Renal cortical epithelial cell (primary cell): ENCODE measurements at regions not wholly inside any gene's neighbourhood (a gene's known extent, or its start where the extent isn't known, plus 50 kb on each side); places are given as distances from the start of the nearest gene placed in this dataset.
A peak's percentile ranks its signal among the peaks of the same experiment; 100 is the strongest.
"Not testable (repeated sequence)": the region's sequence is repeated elsewhere in the genome, so short reads cannot be mapped to it uniquely, and the experiment has no call there.

Experiments used
- DNase-seq: peaks from one replicate; pipeline ENCODE4 v3.0.0-alpha.2; 2011; ENCODE audit warnings: low read depth

DNA sequence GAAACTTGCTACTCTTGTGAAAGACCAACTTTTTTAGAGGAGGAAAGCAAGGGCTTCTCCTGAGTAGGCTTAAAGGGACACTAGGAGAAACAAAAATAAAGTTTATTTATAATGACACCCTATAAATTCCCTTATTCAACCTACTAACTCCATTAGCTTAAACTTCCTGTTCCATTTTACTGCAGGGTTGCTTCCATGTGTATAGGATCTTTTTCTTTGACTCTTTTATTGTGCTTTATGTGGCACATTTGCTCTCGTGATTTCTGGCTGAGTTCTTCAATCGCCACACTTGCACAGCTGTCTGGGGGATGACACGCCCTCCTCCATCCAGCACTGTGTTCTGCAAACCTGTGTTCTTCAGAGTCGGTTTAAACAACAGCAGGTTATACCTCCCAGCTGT lies 225.7 kb upstream of the NPVF start:
- no peak for DNase-seq

DNA sequence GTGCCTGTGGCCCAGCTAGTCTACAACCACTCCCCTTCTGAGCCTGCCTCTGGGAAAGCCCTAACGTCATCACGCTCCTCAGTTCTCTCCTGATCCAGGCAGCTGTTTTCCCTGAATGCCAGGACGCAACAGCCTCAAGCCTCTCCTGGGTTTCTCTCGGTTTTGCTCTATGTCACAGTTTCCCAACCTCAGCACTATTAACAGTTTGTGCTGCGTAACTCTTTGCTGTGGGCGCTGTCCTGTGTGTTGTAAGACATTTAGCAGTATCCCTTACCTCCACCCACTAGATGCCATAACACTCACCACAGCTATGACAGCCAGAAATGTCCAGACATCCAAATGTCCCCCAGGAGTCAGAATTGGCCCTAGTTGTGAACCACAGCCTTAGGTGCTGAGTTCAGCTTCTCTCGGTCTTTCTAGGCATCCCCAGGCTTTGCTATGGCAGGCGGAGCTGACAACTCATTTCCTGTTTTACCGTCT lies 226.3 kb upstream of the NPVF start:
- no peak for DNase-seq

DNA sequence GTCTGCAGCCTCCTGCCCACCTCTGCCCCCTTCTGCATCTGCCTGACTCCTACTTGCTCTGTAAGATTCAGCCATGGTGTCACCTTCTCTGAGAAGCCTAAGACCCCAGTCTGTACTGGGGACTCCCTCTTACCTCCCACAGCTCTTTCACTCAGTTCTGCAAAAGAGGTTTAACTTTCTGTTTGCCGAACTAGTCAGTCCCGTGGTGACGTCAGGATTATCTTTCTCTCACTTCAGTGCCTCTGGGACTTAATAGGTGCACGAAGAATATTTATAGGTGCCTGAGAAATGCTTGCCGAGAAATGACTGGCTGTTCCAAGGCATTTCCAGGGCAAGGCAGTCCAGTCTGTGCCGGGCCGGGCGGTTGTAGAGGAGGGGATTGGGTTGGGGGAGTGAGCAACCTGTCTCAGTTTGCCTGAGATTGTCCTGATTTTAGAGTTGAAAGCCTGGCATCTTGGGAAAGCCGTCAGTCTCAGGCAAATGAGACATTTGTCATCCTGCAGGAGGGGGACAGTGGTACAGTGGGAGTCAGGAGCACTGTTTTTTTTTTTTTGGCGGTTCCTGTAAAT lies 227.5 kb upstream of the NPVF start:
- DNase-seq, result peak; percentile 7

DNA sequence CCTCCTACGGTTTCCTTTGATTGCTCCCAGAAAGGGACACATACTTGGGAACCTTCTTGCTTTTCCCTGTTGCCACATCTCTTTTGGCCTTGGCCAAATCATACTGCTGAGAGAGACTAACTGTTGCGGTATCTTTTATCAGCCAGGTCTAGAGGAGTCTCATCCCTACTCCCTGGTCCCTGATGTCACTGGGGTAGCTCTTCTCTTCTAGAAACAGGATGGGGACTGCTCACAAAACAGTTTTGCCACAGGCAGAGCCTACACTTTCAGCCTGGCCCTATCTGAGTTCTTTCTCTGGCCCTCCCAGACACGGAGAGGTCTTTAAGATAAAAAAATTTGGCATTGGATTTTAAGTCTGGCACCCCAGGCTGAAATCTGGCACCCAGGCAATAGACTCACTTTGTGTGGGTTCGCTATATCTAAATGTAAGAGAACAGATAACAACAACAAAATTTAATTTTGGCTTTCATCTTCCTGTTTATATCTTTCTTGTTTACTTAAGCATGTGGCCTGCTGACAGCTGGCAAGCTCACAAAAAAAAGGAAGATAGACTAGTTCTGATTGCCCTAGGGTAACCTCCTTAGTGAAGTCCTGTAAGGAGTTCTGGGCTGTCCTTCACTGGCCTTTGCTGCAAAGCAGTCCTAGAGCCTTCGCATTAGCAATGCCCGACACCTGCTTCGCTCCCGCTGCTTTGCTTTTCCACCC lies 228.3 kb upstream of the NPVF start:
- DNase-seq, result no peak

DNA sequence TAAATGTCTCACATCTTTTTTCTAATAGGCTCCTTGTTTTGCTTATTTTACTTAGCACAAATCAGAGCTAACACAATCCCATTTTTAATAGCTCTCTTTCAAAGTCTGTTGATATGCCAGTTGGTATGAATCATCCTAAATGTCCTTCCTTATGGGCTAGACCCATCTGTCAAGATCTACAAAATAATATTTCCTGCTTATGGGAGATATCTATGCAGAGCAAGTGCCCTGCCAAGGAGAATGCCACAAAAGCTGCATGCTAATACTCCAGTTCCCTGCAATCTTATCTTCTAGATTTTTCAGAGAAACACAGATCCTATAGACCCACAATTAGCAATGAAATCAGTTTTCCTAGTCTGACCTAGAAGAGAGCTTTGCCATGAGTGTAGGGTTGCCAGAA lies 230.8 kb upstream of the NPVF start:
- no peak for DNase-seq

DNA sequence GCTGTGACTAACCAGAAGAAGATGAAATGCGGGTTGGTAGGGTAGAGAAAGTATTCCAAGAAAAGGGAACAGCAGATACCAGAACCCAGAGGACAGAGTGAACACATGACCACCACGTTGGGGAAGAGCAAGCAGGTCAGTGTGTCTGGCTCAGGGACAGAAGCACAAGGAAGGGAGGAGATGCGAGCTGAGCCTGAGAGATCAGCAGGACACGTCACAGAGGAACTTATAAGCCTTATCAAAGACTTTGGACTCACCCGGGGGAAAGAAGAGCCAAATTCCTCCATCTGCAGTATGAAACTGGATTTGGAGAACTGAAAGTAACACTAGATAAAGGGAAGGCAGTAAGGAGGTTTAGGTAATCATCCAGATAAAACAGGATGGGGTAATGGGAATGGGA lies 232.1 kb upstream of the NPVF start:
- no peak for DNase-seq

DNA sequence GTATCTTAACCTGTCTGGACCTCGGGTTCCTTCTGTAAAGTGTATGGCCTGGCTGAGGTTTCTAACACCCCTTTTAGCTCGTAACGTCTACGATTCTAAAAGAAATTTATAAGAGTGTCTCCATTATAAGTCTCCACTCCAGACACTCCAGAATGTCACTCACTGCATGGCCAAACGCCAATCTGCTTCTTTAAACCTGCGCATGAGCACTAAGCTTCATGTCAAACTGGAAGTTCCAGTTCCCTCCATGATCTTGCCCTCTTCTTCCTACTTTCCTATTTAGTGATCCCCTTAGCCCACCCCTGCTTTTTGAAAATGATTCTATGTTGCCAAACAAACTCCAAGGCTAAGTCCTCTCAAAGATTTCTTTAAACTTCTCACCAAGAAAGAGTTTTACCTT lies 241.4 kb upstream of the NPVF start:
- no peak for DNase-seq

DNA sequence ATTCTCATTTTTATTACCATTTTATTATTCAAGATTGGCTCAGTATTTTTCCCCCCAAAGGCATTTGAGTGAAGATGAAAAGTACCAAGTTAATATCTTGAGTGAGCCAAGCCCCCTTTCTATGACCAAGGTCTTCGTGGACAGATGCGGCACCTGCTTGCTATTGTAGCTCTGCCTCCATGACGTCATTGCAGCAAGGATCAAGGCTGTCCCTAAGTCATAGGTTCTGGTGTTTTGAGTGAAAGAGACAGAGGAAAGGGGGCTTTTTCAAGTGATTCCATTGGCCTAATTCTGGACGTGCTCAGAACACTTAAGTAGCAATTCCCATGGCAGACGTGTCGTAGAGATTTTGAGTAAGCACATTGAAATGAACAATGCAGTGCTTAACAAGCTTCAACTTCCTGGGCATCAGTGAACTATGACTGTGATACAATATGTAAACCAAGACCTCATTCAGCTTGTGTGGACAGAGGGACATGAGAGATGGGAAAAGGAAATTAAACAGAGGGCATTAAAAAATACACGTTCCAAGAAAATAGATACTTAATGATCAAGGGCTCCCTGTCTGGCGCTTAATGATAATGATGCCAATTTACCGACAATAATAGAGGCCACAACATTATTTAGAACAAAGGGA lies 248.7 kb upstream of the NPVF start:
- DNase-seq, result no peak

DNA sequence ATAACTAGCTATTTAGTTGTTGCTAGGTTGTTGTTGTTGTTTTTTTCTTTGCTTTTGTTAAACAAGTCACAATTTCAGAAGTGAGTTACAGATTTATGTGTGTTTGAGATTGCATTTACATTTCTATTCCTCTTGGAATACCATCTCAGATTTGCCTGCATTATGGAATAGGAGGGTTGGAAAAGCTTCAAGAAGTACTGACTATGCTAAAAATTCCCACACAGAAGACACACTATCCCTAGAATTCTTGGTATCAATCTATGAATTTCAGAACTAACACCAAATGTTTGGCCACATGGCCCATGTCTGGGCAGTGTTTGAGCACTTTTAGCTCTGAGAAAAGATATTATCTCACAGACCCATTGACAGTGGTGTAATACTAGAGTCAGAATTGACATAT lies 249.9 kb upstream of the NPVF start:
- not testable (repeated sequence) for DNase-seq

DNA sequence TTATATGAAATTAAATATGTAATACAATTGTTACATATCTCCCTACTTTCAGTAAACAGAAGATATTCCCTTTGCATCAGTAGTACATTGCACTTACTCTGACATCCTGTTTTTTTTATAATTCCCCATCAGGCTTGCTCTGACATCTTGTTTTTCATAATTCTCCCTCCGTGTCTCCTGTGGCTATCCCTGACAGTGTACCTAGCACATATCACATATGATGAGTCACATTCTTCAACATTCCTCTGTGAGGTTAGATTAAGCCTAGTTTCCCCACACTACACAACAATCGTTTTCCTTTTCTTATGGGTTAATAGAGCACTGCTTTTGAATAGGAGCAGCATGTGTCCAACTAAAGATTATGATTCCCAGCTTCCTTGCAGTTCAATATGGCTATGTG lies 250.6 kb upstream of the NPVF start:
- DNase-seq, result no peak

DNA sequence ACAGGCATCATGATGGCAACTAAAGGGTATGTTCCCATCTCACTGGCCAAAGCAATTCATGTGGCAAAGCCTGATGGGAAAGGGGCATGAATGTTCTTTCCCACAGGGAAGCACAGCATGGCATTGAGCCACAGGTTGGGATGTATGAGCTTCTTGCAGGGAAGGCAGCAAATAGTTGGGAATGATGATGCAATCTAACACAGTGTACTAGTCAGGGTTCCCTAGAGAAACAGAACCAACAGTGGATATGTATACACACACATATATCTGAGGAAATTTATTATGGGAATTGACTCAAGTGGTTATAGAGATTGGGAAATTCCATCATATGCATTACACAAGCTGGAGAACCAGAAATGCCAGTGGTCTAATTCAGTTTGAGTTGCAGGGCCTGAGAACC lies 253.6 kb upstream of the NPVF start:
- no peak for DNase-seq

DNA sequence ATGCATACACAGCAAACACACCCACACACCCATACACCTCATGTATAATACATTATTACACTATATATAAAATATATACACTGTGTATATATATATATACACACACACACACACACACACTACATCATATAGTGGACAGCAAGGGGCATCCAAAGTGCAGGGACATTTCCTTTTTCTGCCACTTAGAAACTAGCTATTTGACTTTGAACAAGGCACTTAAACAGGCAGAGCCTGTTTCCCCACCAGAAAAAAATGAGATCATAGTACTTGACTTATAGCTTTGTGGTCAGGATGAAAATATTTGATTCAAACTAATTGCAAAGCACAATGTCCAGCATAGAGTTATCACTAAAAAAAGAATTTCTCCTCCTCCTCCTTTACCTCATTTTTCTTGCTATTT lies 254.3 kb upstream of the NPVF start:
- no peak for DNase-seq

DNA sequence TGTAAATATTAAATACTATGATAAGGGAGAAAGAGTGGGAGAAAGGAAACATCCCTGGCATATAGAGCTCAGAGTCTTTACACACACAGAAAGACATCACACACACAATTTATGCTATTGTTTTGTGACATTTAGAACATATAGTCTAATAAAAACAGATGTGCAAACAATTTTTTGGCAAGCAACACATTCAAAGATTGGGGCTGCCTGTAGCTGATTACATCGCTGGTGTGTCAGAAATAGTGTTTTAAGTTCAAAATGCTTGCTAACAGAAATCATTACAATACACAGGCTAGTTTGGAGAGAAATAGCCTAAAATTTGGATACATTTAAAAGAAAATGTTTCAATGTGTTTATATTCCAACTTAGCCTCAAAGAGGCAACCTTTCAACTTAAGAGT lies 256.7 kb upstream of the NPVF start:
- no peak for DNase-seq

DNA sequence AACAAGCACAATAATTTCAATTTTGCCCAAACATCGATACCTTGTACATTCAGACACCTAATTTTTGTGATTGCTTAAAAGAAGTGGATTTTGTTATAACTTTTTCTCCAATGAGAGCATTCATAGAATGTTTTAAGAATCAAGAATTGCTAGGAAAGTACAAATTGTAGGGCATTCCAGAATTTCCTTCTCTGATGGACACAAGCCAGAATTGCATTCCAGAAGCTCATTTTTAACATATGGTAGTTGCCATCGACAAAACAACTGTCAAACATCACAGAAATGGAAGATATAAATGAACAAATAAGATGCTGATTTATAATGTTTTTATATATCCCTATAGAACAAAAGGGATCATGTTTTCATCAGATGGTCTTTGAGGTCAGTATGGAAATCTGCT lies 258.4 kb upstream of the NPVF start:
- DNase-seq, result no peak

DNA sequence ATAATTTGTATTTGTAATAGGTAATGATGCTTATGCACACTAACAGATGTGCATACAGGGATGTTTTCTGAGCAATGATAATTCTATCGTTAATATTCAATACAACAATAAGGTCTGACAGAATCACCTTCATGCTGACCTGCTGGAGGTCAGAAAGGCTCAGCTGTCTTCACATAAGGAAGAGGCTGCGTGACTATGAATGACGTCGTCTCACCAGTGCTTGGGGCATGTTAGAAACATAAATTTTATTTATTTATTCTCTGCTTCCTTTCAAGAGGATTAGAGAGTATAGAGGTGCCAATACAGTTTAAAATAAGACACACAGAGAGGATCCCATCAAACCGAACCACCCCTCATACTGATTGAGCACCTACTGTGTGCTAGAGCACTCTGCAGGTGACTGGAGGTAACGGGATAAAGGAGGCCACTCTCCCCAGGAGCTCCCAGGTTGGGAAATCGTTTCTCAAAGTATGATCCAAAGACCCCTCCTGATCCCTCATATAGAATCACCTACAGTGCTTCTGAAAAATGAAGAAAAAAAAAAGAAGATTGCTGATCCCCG lies 265.6 kb upstream of the NPVF start:
- DNase-seq, result no peak

DNA sequence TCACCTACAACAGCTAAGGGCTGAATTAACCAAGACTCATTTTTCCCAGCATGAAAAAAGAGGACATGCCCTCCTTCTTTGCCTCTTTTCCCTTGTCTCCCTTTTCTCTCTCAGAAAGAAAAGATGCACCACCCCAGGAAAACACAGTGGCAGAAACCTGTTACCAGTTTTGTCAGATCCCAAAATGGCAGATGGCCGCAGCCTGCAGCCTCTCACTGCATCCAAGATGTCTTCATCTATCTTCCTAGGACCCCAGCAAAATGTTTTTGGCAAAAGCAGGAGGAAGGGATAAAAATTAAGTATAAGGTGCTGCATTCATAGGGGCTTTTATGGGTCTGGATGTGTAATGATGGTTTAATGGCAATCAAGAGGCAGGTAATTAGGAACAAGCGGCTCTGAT lies 266.6 kb upstream of the NPVF start:
- no peak for DNase-seq

DNA sequence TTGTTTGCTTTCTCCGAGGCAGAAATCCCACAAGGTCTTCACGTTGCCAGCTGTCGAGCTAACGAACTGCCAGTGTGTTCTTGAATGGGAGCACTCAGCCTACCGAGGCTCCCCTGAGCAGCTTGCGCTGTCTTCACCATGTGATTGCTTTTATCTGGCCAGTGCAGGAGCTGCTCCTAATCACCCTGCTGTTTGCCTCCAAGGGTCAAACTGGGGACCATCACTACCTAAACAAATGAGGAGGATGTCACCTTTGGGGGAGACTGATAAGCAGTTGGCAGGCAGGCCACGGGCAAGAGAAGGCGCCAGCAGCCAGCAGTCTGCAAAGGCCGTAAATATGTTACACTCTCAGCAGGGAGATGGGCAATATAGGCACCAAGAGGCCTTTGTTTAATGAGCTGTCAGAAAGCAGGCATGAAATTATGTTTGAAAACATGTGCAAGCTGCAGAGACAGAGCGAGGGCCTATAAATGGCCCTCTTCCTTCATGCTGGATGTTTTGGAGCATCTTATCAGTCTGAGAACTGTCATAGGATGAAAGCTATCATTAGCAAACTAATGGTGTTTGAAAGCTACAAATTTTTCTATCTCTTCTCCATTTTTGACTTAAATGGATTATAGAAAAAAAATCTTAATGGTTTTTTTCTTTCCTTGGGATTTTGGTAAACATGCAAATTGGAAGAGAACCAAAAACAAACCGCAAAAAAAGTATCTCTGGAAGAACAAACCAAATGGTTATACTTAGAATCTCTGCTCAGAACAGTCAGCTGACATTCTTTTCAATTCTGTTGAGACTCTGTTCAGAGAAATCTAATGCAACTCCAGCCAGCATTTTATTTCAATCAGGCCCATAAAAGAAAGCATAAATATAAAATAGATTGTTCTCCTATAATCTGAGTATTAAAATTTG lies 267.3 kb upstream of the NPVF start:
- DNase-seq, result no peak

DNA sequence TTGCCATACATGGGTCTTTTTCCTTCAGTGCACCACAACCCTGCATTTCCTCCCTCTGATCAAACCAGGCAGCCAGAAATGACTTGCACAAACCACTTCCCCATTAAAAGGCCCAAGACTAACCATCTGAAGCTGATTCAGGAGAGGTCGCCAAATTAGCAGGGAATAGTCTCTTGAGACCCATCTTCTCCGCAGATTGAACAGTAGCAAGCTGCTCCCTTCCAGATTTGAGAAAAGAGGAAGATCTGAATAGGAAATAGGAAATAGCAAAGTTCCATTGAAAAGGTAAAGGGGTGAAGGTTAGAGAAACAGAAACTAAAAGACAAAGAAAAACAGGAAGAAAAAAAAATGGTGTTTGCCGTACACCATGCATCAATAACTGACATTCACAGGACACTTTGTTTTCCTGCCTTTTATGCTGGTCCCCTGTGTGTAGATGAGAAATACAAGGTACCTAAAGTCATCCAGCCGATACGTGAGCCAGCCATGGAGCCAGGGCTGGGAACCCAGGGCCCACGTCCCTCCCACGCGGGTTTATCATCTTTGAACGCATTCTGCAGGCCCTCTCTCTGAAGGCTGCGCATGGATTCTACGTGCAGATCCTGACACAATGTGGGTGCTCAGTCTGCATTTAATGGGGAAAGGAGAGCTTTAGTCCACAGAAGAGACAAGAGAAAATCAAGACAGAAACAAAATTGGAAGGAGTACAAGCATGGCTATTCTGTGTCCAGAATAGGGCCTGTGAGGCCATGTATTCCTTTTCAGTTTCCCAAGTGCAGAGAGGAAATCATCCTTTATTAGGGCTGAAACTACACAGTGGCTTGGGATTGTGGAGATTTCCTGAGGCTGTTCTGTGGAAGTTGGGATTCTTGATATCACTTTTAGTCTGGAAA lies 268.4 kb upstream of the NPVF start:
- DNase-seq, result no peak

DNA sequence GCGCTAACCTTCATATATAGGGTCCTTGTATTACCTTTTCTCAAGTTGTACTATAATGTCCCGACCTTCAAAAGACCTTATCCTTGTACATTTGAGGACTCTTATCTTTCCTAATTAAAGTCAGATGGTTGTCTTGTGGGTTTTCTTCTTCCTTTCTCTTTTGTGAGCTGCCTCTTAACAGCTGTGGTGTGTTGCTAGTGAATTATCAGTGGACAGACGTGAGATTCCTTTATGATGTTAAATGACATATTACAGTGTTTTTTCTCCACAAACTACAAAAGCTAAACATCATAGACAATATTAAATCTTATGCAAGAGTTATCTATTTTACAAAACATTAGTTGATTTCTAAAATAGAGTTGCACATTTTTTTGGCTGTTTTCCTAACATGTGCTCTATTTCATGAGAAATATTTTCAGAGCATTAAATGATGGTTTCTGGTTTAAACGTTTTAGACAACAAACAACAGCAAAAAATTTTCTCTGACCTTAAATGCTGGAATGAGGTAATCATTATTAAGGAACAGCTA lies 272.2 kb upstream of the NPVF start:
- DNase-seq, result no peak

DNA sequence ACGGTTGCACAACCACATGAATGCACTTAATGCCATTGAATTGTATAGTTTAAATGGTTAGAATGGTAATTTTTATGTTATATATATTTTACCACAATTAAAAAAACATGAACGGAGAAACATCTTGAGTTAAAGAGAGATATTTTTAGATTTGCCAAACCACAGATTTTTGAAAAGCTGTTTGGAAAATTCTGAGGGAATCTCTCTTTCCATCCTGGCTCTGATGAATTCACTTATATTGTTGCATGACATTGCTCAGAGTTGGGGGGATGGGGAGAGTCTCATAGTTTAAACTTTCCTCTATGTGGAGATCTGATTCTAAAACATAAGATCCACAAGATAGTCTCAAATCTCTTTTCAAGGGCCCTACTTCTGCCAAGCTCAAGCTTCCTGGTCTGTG lies 275.0 kb upstream of the NPVF start:
- DNase-seq, result no peak
